ENCODE measurements at regions not wholly inside any gene's neighbourhood (a gene's known extent, or its start where the extent isn't known, plus 50 kb on each side); places are given as distances from the start of the nearest gene placed in this dataset.

- peaks cover 8% of the 10 kb centered on the region for H3K4me1 Mint-ChIP-seq (ENCODE audit: low read depth)
- no peak for DNase-seq (ENCODE audit: low spot score, unreplicated experiment)
- H3K9me3 Mint-ChIP-seq (ENCODE audit: low read depth): no peaks in the 10 kb centered on the region
- no peaks in the 10 kb centered on the region for H3K36me3 Mint-ChIP-seq (ENCODE audit: insufficient read depth)
- no peaks in the 10 kb centered on the region for H3K27me3 Mint-ChIP-seq
- no peak overlapping the region for H3K27ac Mint-ChIP-seq
- H3K4me3 Mint-ChIP-seq (ENCODE audit: low read depth): no peak overlapping the region
- TF ChIP-seq CTCF (IDR thresholded peaks at IDR 0.05; ENCODE audit: unreplicated experiment): no peak
These were observed 159.2 kb upstream of the SLC7A11 start for GRCh38 chr4:138401334-138401733.

DNA sequence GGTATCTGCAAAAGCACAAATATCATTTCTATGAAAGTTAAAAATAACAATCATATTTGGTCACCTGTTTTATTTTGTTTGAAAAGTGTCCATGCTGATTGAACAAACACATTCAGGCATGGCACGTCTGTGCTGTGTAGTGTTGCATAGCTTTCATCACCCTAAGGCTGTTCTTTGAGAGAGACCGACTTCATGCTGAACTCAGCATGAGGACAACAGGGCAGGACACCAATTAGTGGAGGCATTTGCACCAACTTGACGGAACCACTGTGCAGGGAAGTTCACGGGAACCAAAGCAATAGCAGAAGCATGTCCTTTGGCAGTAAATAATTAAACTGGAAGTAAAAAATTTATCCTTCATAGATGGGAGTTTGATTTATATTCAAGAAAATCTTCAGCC, 158.4 kb upstream of the SLC7A11 start:
- Mint-ChIP-seq H3K27ac (no peak overlapping the region), H3K4me3 (ENCODE audit: low read depth) (no peak overlapping the region), H3K36me3 (ENCODE audit: insufficient read depth) (no peaks in the 10 kb centered on the region), H3K4me1 (ENCODE audit: low read depth) (peaks cover 6% of the 10 kb centered on the region), H3K9me3 (ENCODE audit: low read depth) (no peaks in the 10 kb centered on the region), H3K27me3 (no peaks in the 10 kb centered on the region)
- TF ChIP-seq CTCF (IDR thresholded peaks at IDR 0.05; ENCODE audit: unreplicated experiment): no peak
- DNase-seq (ENCODE audit: low spot score, unreplicated experiment): no peak

DNA sequence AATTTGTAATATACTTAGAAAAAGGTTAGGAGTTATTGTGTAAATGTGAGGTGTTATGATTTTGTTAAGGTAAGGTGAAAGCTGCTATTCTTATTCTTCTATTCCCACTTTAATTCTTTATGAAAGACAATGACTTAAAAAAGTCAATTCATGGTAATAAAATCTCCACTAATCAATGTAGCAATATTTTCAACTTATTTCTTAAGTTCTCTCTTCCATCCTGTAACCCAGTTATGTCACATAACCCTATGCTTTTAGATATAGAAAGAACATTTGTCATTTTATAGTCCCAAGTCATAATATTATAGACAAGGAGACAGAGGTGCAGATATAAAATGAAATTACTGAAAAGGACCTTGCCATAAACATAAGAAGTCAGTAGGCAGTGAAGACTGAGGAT, 157.9 kb upstream of the SLC7A11 start:
- Mint-ChIP-seq H3K27ac (no peak overlapping the region), H3K4me1 (ENCODE audit: low read depth) (peaks cover 6% of the 10 kb centered on the region), H3K4me3 (ENCODE audit: low read depth) (no peak overlapping the region), H3K9me3 (ENCODE audit: low read depth) (no peaks in the 10 kb centered on the region), H3K36me3 (ENCODE audit: insufficient read depth) (no peaks in the 10 kb centered on the region), H3K27me3 (no peaks in the 10 kb centered on the region)
- no peak for DNase-seq (ENCODE audit: low spot score, unreplicated experiment)
- TF ChIP-seq CTCF (IDR thresholded peaks at IDR 0.05; ENCODE audit: unreplicated experiment): no peak

- TF ChIP-seq CTCF (IDR thresholded peaks at IDR 0.05; ENCODE audit: unreplicated experiment): no peak
- DNase-seq (ENCODE audit: low spot score, unreplicated experiment): no peak
- Mint-ChIP-seq H3K9me3 (ENCODE audit: low read depth) (no peaks in the 10 kb centered on the region), H3K4me1 (ENCODE audit: low read depth) (peaks cover 10% of the 10 kb centered on the region), H3K36me3 (ENCODE audit: insufficient read depth) (no peaks in the 10 kb centered on the region), H3K27ac (no peak overlapping the region), H3K4me3 (ENCODE audit: low read depth) (no peak overlapping the region), H3K27me3 (no peaks in the 10 kb centered on the region)
These were observed 156.9 kb upstream of the SLC7A11 start for GRCh38 chr4:138399081-138399480.

DNA sequence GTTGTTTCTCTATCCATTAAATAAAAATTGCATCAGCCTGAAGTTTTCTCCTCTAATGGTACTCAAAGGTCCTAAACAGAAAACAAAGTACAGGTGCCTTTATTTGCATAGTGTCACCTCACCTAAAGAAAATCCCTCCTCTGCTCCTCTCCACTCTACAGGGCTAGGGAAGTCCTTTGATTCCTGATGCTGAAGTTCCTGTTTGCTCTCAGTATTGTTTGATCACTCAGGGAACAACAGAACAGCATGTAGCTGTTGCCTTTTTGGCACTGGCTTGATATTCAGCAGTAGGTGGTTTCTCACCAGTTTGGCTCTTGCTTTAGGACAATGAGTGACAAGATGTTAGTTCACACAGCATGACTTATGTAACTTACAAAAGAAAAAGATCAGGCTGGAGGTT, 156.2 kb upstream of the SLC7A11 start:
- TF ChIP-seq CTCF (IDR thresholded peaks at IDR 0.05; ENCODE audit: unreplicated experiment): no peak
- peaks cover 10% of the 10 kb centered on the region for H3K4me1 Mint-ChIP-seq (ENCODE audit: low read depth)
- peak overlapping the region; percentile 67 for H3K27ac Mint-ChIP-seq
- no peaks in the 10 kb centered on the region for H3K27me3 Mint-ChIP-seq
- no peaks in the 10 kb centered on the region for H3K36me3 Mint-ChIP-seq (ENCODE audit: insufficient read depth)
- no peaks in the 10 kb centered on the region for H3K9me3 Mint-ChIP-seq (ENCODE audit: low read depth)
- H3K4me3 Mint-ChIP-seq (ENCODE audit: low read depth): no peak overlapping the region
- DNase-seq (ENCODE audit: low spot score, unreplicated experiment): no peak

Data from progenitor cell of endocrine pancreas (in vitro differentiated cells).